Karpas-422 (cell line): ENCODE measurements at regions not wholly inside any gene's neighbourhood (a gene's known extent, or its start where the extent isn't known, plus 50 kb on each side); places are given as distances from the start of the nearest gene placed in this dataset.
"Not testable (repeated sequence)": the region's sequence is repeated elsewhere in the genome, so short reads cannot be mapped to it uniquely, and the experiment has no call there.

ENCODE experiments used
- DNase-seq: peaks from one replicate; pipeline ENCODE4 v3.0.0-alpha.2; 2015
- H2AFZ ChIP-seq: fragments of 200-600 bp; sonication (generic); 2 replicates; pipeline ENCODE4 v1.6.1; 2014; ENCODE audit warnings: antibody characterized with exemption, low read length, mixed read lengths
- H3K27ac ChIP-seq: fragments of 200-600 bp; sonication (generic); 2 replicates; pipeline ENCODE4 v1.5.1; 2014; ENCODE audit warnings: mild to moderate bottlenecking, low read length, moderate library complexity
- H3K27me3 ChIP-seq: fragments of 200-600 bp; sonication (generic); 2 replicates; pipeline ENCODE4 v1.6.1; 2014; ENCODE audit warnings: low read length, mixed read lengths
- H3K36me3 ChIP-seq: fragments of 200-600 bp; sonication (generic); 2 replicates; pipeline ENCODE4 v1.6.1; 2014; ENCODE audit warnings: low read length, mixed read lengths; ENCODE audit not compliant: insufficient read depth
- H3K4me1 ChIP-seq: fragments of 200-600 bp; sonication (generic); 2 replicates; pipeline ENCODE4 v1.6.1; 2014; ENCODE audit warnings: mild to moderate bottlenecking, low read length, mixed read lengths
- H3K4me2 ChIP-seq: fragments of 200-600 bp; sonication (generic); 2 replicates; pipeline ENCODE4 v1.6.1; 2014; ENCODE audit warnings: low read length, low read depth, mild to moderate bottlenecking; ENCODE audit not compliant: poor library complexity, severe bottlenecking
- H3K4me3 ChIP-seq: fragments of 200-600 bp; sonication (generic); 2 replicates; pipeline ENCODE4 v1.5.1; 2014; ENCODE audit warnings: mild to moderate bottlenecking, antibody characterized with exemption, low read length, mixed read lengths
- H3K79me2 ChIP-seq: fragments of 200-600 bp; sonication (generic); 2 replicates; pipeline ENCODE4 v1.6.1; 2014; ENCODE audit warnings: mild to moderate bottlenecking, low read length, mixed read lengths
- H3K9ac ChIP-seq: fragments of 200-600 bp; sonication (generic); 2 replicates; pipeline ENCODE4 v1.6.0; 2014; ENCODE audit warnings: low read length
- H3K9me2 ChIP-seq: fragments of 200-600 bp; sonication (generic), shearing (Covaris generic); replicated peaks from 2 replicates; pipeline ENCODE4 v1.6.0; 2014; ENCODE audit warnings: mild to moderate bottlenecking, low read length, moderate library complexity; ENCODE audit not compliant: insufficient read depth
- H3K9me3 ChIP-seq: fragments of 300-700, 200-600 bp; sonication (generic); 2 replicates; pipeline ENCODE4 v1.6.1; 2014; ENCODE audit warnings: low read length, mixed read lengths
- H4K20me1 ChIP-seq: fragments of 200-600 bp; sonication (generic); 2 replicates; pipeline ENCODE4 v1.6.1; 2014; ENCODE audit warnings: mild to moderate bottlenecking, antibody characterized with exemption, low read length, low read depth; ENCODE audit not compliant: insufficient read depth

DNA sequence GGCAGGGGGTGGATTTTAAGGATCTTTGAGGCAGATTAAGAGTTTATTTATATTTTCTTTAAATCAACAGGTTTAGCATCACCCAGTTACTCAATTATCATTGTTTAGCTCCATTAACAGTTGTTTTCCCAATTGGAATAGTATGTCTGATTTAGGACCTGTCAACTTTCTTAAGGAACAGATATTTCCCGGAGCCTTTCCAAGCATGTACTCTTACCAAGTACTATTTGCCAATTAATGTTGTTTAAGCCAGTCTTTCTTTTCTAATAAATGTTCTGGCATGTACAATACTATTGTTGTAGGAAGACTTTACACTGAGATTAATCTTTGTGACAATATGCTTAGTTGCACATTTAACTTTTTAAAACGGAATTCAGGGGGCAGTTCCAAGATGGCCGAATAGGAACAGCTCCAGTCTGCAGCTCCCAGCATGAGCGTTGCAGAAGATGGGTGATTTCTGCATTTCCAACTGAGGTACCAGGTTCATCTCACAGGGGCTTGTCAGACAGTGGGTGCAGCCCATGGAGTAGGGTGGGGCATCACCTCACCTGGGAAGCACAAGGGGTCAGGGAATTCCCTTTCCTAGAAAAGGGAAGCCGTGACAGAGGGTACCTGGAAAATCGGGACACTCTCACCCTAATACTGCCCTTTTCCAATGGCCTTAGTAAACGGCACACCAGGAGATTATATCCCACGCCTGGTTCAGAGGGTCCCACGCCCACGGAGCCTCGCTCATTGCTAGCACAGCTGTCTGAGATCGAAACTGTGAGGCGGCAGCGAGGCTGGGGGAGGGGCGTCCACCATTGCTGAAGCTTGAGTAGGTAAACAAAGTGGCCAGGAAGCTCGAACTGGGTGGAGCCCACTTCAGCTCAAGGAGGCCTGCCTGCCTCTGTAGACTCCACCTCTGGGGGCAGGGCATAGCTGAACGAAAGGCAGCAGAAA lies 173.7 kb downstream of the LRRC70 start:
- peak overlapping the region; percentile 26 for H3K4me2 ChIP-seq
- H3K27ac ChIP-seq, H4K20me1 ChIP-seq, H3K36me3 ChIP-seq, H3K4me1 ChIP-seq, H3K9me3 ChIP-seq, H3K9me2 ChIP-seq, DNase-seq, H3K79me2 ChIP-seq, H3K27me3 ChIP-seq: not testable (repeated sequence)
- H3K4me3 ChIP-seq = peak overlapping the region; percentile 40; the same call in 1 of the 2 replicates
- peak overlapping the region; percentile 33; the same call in 1 of the 2 replicates for H2AFZ ChIP-seq
- H3K9ac ChIP-seq = peak overlapping the region; percentile 9; the same call in 1 of the 2 replicates

DNA sequence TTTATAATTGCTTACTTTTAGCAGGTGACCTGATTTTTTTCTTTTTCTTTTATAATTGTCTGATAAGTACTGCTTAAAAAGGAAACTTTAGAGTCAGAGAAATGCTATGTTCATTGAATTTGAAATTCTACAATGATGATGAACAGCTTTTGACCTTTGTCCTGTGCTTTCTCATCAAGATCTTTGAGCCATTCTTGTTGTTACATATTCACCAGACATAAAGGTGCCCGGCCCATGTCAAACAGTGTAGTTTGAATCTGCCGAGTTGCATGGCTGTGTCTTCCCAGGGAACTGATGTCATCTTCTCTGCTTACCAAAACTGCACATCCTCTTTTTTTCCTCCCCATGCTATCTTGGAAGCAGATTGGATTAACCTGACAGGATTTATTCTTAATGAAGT lies 163.6 kb downstream of the LRRC70 start:
- Histone ChIP-seq H3K4me1 (no peaks in the 10 kb centered on the region), H3K36me3 (no peaks in the 10 kb centered on the region), H3K4me3 (no peak overlapping the region), H2AFZ (no peak overlapping the region), H3K27me3 (no peaks in the 10 kb centered on the region; the same call in 1 of the 2 replicates), H3K9me2 (no peaks in the 10 kb centered on the region), H4K20me1 (no peaks in the 10 kb centered on the region), H3K27ac (no peak overlapping the region), H3K9ac (no peak overlapping the region), H3K9me3 (no peaks in the 10 kb centered on the region), H3K4me2 (no peak overlapping the region), H3K79me2 (no peaks in the 10 kb centered on the region)
- DNase-seq = no peak

DNA sequence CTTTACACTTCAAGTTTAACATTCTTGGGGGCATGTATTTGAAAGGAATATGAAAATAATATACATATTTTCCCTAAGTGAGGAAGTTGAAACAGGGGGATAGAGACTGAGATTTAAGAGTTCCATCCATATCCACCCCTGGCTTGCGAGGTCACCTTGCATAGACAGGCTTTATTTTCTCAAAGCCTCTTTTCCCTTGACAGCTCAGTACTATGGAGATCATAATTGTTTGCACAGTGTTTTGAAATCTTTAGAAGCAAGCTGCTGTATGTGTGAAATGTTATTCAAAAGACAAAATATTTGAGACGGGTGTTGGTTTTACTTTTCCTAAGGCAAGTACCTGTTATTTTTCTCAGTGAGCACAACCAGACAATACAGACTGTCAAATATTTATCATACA lies 163.1 kb downstream of the LRRC70 start:
- Histone ChIP-seq H3K9me3 (no peaks in the 10 kb centered on the region), H3K4me2 (no peak overlapping the region), H3K27ac (no peak overlapping the region), H3K36me3 (no peaks in the 10 kb centered on the region), H3K27me3 (no peaks in the 10 kb centered on the region; the same call in 1 of the 2 replicates), H3K9ac (no peak overlapping the region), H4K20me1 (no peaks in the 10 kb centered on the region), H3K4me1 (no peaks in the 10 kb centered on the region), H3K4me3 (no peak overlapping the region), H3K79me2 (no peaks in the 10 kb centered on the region), H3K9me2 (no peaks in the 10 kb centered on the region), H2AFZ (no peak overlapping the region)
- no peak for DNase-seq

DNA sequence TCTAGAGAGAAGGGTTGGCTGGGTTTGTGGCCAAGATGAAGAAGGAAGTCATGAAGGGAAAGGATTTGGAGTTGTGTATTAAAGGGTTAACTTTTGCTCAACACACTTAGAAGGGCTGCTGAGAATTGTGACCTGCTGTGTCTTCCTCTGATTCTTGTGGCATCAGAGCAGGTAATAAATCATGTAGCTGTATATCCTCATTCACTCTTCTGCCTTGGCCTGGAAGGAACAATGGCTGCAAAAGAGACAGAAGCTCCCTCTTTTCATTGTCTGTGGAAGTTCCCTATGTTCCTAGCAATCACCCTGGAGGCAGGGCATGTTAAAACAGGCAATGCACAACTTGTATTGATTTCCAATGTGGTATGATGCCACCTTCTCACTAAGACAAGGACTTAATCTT lies 159.1 kb downstream of the LRRC70 start:
- H3K27ac ChIP-seq = no peak overlapping the region
- H3K27me3 ChIP-seq = no peaks in the 10 kb centered on the region
- no peak overlapping the region for H2AFZ ChIP-seq
- H3K4me3 ChIP-seq = no peak overlapping the region
- H3K4me1 ChIP-seq = no peaks in the 10 kb centered on the region
- H3K4me2 ChIP-seq = no peak overlapping the region
- H4K20me1 ChIP-seq = no peaks in the 10 kb centered on the region
- no peaks in the 10 kb centered on the region for H3K36me3 ChIP-seq
- H3K79me2 ChIP-seq = no peaks in the 10 kb centered on the region
- no peaks in the 10 kb centered on the region for H3K9me2 ChIP-seq
- H3K9ac ChIP-seq = no peak overlapping the region
- no peak for DNase-seq
- no peaks in the 10 kb centered on the region for H3K9me3 ChIP-seq

DNA sequence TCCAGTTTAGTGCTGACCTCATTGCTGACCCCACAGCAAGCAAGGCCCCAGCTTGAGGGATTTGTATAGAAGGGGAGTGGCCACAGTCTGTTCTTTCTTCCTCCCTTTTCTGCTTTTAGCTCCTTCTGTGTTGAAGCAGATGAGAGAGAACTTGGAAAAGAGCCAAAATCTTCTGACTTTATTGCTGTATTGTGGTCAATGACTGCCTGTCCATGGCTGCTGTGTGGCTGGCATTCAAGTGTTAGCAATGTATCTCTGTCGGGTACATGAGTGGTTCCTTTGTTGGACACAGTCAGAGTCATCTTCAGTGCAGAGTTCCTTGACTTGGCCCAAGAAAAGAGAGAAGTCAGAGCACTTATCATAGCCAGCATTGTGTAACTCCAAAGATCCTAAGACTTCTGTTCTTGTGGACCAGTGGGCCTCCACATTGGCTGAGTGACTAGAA lies 154.1 kb downstream of the LRRC70 start:
- Histone ChIP-seq H3K4me3 (no peak overlapping the region), H3K36me3 (no peaks in the 10 kb centered on the region), H3K27me3 (no peaks in the 10 kb centered on the region), H3K9me3 (no peaks in the 10 kb centered on the region), H2AFZ (no peak overlapping the region), H4K20me1 (no peaks in the 10 kb centered on the region), H3K9me2 (no peaks in the 10 kb centered on the region), H3K9ac (no peak overlapping the region), H3K4me1 (no peaks in the 10 kb centered on the region), H3K79me2 (no peaks in the 10 kb centered on the region), H3K4me2 (no peak overlapping the region), H3K27ac (no peak overlapping the region)
- no peak for DNase-seq

DNA sequence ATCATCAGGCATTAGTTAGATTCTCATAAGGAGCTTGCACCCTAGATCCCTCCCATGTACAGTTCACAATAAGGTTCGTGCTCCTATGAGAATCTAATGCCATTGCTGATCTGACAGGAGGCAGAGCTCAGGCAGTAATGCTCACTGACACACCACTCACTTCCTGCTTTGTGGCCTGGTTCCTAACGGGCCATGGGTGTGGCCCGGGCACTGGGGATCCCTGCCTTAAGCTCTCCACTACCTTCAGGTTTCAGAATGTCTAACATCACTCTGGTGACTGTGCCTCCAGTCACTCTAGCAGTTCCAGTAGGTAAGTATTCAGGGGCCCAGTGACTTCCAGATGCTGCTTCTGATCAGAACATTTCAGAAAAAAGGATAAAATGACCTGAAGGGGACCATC lies 152.4 kb downstream of the LRRC70 start:
- Histone ChIP-seq H3K4me3 (no peak overlapping the region), H3K36me3 (no peaks in the 10 kb centered on the region), H3K9ac (no peak overlapping the region), H3K9me2 (no peaks in the 10 kb centered on the region), H3K4me1 (no peaks in the 10 kb centered on the region), H2AFZ (no peak overlapping the region), H3K27ac (no peak overlapping the region), H3K79me2 (no peaks in the 10 kb centered on the region), H3K27me3 (no peaks in the 10 kb centered on the region), H4K20me1 (no peaks in the 10 kb centered on the region), H3K9me3 (no peaks in the 10 kb centered on the region), H3K4me2 (no peak overlapping the region)
- no peak for DNase-seq

DNA sequence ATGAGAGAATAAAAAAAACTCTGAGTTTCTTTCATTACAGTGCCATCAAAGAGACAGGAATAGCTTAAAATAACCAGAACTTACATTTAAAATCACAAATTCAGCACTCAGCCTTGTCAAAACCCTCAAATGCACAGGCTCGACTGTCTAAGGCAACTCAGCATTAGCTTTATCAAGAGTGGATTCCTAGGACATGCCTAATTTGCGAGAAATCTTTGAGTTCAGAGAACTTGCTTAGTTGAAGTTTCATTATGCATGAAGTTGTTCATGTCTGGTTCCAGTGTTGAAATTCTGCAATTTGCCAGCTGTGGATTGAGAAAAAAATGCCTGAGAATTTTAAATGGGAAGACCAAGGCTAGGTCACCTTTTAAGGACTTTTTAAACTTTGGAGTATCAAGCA lies 151.1 kb downstream of the LRRC70 start:
- H4K20me1 ChIP-seq = no peaks in the 10 kb centered on the region
- H2AFZ ChIP-seq = no peak overlapping the region
- no peak overlapping the region for H3K4me3 ChIP-seq
- H3K9ac ChIP-seq = no peak overlapping the region
- H3K27me3 ChIP-seq = no peaks in the 10 kb centered on the region
- H3K4me1 ChIP-seq = no peaks in the 10 kb centered on the region
- H3K4me2 ChIP-seq = no peak overlapping the region
- H3K79me2 ChIP-seq = no peaks in the 10 kb centered on the region
- H3K9me3 ChIP-seq = no peaks in the 10 kb centered on the region
- no peak overlapping the region for H3K27ac ChIP-seq
- no peak for DNase-seq
- no peaks in the 10 kb centered on the region for H3K9me2 ChIP-seq
- H3K36me3 ChIP-seq = no peaks in the 10 kb centered on the region

DNA sequence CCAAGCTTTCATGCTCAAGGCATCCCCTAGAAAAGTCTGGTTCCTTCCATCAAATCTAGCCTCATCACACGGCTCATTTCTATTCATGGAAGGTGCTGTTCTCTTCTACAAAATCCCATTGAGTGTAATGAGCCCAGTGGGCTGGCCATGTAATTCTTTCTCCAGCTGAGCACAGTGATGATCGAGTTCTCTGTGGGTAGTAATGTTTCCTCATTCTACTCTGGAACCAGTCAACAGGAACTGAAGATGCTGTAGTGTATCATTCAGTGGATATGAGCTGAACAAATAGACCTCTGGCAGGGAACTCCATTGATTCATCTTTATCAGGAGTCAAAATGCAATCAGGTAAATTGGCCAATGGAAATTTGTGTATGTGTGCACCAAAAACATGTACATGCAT lies 149.2 kb downstream of the LRRC70 start:
- H3K27ac ChIP-seq = no peak overlapping the region
- H4K20me1 ChIP-seq = no peaks in the 10 kb centered on the region
- H3K36me3 ChIP-seq = no peaks in the 10 kb centered on the region
- H3K9me2 ChIP-seq = no peaks in the 10 kb centered on the region
- DNase-seq = no peak
- H3K4me2 ChIP-seq = no peak overlapping the region
- no peak overlapping the region for H3K9ac ChIP-seq
- no peaks in the 10 kb centered on the region for H3K9me3 ChIP-seq
- H3K27me3 ChIP-seq = no peaks in the 10 kb centered on the region
- H3K79me2 ChIP-seq = no peaks in the 10 kb centered on the region
- H3K4me3 ChIP-seq = no peak overlapping the region
- H2AFZ ChIP-seq = no peak overlapping the region
- H3K4me1 ChIP-seq = no peaks in the 10 kb centered on the region
